ENCODE measurements at regions not wholly inside any gene's neighbourhood (a gene's known extent, or its start where the extent isn't known, plus 50 kb on each side); places are given as distances from the start of the nearest gene placed in this dataset.

- TF ChIP-seq PHF8 (conservative IDR thresholded peaks at IDR 0.05; ENCODE audit: low read depth, low read length) (no peak), CTCF (IDR thresholded peaks at IDR 0.05; ENCODE audit: control extremely low read depth in 1 of 3, insufficient read depth in 1 of 3, low read depth in 1 of 3, low read length in 3 of 3) (peak; percentile 19 to 67 (median 55); a peak in 2 of 4 replicates), KDM1A (IDR thresholded peaks at IDR 0.05; ENCODE audit: borderline replicate concordance, low read length) (no peak), NRF1 (IDR thresholded peaks at IDR 0.05; ENCODE audit: low read depth, low read length) (no peak)
Observed at GRCh38 chr5:28066856-28067255, 1028.5 kb upstream of the CDH9 start (continued).

Measured in H1 (cell line).